ENCODE measurements at regions not wholly inside any gene's neighbourhood (a gene's known extent, or its start where the extent isn't known, plus 50 kb on each side); places are given as distances from the start of the nearest gene placed in this dataset.
"Not testable (repeated sequence)": the region's sequence is repeated elsewhere in the genome, so short reads cannot be mapped to it uniquely, and the experiment has no call there.

DNA sequence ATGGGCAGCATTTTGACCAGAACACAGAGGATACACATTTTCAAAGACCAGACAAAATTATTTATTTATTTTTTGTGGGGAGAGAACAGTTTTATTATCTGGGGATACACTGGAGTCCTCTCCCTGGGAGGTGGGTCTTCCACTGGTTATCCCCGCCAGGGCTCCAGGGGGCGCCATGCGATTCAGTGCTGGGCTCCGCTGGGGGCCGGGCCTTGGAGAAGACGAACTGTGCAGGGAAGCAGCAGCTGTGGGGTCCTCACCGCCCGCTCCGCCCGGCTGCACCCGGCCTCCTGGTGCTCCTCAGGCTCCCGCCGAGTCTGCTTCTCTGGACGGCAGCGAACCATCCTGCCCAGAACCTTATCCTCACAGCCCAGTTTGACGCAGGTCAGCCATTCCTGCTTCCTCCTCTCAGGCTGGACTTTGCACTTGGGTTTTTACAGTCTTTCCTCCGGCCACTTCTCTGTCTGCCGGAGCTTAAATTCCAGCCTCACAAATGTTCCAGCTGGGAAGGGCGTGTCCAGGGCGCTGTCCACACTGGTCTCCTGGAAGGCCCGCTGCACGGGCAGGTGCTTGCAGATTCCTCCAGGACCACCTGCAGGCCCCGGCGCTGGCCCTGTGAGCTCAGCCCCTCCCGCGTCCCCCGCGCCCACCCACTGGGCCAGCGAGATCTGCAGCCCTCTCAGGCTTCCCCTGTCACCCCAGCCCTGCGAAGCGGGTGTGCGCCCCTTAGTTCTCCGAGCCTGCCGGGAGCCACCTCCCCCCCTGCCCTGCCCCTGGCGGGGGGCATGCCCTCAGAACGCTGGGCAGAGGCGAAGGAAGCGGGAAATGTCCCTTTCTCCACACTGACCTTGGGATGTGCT, 1830.0 kb upstream of the DEFB115 start:
- no peak for DNase-seq (ENCODE audit: low spot score)

DNA sequence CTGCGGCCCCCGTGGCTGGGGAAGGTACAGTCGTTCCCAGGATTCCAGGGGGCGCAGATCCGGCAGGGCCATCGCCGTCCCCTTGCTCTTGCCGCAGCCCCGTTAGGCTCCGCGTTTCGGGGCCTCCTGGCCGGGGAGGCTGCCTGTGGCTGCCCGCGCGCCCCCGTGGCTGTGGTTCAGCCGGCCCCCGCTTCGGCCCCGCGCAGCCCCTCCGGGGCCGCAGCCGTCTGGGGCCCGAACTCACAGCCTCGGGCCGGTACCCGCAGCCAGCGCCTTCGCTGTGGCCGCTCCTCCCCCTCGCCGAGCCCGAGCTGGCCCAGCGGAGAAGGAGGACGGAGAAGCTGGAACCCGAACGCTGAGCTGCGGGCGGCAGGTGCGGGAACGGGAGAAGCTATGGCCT, 1826.9 kb upstream of the DEFB115 start:
- DNase-seq (ENCODE audit: low spot score) = no peak

DNA sequence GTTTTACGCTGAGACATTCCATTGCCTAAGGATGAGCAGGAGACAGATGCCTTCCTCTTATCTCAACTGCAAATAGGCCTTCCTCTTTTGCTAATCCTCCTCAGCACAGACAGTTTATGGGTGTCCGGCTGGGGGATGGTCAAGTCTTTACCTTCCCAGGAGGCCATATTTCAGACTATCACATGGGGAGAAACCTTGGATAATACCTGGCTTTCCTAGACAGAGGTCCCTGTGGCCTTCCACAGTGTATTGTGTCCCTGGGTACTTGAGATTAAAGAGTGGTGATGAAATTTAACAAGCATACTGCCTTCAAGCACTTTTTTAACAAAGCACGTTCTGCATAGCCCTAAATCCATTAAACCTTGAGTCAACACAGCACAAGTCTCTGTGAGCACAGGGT, 1816.7 kb upstream of the DEFB115 start:
- not testable (repeated sequence) for DNase-seq (ENCODE audit: low spot score)

DNA sequence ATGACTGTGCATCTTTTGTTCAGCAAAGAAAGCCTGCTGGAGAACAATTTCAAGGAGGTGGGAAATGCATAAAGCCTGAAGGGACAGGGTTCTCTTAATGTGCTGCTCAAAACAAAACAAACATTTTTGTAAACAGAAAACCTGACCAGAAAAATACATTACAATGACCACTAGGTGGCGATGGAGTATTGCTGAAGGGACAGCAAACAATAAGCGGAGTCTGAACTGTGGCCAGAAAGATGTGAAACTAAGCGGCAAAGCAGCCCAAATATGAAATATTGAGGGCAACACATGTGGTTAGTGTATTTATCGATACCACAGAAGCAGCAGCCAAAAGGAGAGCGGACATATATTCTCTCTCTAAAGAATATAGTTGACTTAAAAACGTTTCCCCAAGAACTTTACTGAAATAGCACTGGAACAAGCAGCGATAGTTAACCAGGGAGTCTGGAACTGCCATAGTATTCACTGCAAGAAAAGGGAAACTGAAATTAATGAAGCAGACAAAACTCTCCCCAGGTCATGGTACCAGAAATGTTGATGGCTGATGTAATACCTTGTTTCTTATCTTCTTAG, 1814.2 kb upstream of the DEFB115 start:
- DNase-seq (ENCODE audit: low spot score) = peak; percentile 82

DNA sequence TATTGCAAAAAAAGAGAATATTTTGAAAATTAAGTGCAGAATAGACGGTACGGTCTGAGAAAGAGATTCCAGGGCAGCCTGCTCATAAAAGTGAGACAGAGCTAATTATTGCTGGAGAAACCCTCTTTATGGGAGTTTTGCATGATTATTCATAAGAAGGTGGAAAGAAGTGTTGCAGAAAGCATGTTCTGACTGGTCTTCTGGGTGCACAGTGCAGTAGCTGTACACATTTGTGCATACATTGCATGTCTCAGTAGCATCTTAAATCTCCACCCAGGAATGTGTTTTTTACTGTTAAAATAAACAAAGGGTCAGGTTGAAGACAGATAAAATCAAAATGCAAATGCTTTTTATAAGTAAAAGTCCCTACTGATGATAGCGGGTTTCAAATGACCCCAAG, 1813.6 kb upstream of the DEFB115 start:
- DNase-seq (ENCODE audit: low spot score) = no peak

DNA sequence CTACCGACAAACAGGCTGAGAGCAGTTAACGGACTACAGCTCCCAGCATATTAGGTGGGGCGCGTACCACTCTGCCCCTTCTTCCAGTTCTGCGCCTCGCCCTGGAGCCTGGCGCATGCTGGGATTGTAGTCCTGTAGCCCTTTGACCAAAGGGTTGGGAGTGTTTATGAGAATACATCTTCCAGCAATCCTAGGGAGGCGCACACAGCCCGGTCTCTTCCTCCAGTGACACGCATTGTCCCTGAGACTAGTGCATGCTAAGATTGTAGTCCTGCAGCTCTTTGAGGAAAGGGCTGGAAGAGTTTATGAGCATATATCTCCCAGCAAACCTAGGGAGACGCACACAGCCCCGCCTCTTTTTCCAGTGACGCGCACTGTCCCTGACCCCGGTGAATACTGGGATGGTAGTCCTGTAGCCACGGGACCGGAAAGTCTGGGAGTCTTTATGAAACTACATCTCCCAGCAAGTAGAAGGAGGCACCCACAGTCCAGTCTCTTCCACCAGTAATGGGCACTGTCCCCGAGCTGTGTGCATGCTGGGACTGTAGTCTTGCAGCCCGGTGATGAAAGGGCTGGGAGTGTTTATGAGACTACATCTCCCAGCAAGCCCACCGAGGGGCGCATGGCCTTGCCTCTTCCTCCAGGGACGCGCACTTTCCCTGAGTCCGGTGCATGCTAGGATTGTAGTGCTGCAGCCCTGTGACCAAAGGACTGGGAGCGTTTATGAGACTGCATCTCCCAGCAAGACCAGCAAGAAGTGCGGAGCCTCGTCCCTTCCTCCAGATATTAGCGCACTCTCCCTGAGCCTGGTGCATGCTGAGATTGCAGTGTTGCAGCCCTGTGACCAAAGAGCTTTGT, 1812.2 kb upstream of the DEFB115 start:
- peak; percentile 83 for DNase-seq (ENCODE audit: low spot score)

DNA sequence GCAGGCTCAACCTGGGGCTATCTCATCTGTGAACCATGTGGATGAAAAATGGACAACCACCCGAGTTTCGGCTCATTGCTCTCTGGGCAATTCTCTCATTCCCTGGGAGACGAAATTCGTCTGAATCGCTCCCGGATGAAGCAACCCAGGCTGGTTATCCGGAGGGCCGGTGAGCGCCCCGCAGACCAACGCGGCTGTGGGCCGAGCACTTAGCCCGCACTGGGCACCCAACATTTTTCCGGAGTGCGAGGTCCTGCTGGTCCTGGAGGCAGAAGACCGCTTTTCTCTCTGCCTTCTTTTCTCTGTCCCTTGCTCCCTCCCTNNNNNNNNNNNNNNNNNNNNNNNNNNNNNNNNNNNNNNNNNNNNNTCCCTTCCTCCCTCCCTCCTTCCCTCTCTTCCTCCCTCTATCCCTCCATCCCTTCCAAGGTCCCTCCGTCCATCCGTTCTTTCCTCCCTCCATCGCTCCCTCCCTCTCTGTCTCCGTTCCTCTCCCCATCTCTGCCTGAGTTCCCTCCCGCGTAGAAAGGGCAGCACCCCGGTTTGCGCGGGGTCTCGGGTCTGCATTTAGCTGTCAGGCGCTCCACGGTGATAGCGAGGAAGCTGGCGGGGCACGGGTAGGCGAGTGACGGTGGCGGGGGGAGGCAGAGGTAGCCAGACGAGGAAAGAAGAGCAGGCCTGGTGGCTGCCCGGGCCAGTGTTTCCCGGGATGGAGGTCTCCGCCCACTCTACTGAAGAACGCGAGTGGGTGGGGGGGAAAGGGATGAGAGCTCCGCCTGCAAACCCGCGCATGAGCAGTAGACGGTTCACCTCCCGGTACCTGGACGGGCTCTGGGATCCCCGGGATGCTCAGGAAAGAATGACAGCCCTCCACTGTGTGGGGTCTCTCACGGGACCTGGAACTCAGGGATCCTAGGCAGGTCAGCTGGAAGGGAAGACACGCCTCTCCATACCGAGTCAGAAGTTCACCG, 1809.7 kb upstream of the DEFB115 start:
- not testable (repeated sequence) for DNase-seq (ENCODE audit: low spot score)

DNA sequence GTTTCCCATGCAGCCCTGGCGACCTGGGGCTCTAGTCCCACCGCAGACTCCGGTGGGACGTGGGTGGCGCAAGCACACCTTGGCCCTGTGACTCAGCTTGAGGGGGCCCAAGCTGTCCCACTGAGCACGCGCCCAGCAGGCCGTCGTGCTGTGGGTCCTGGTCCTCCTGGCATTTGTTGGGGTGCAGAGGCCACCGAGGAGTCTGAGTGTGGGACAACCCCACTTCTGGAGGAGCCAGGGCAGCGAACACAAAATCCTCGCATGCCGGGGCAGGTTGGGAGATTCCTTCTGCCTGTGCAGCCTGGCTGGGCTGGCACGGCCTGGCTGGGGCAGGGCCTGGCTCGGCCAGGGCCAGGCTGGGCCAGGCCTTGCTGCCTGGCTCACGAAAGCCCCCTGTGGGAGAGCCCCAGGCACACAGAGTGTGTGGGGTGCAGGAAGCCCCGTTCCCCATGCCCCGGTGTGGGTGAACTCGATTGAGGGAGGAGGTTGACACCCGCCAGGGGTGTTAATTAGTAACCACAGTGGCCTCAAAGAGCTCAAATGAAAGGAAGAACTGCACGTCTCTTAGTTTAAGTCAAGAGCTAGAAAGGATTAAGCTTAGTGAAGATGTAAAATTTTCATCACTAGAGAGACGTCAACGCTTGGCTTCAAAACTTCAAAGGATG, 1808.5 kb upstream of the DEFB115 start:
- no peak for DNase-seq (ENCODE audit: low spot score)

DNA sequence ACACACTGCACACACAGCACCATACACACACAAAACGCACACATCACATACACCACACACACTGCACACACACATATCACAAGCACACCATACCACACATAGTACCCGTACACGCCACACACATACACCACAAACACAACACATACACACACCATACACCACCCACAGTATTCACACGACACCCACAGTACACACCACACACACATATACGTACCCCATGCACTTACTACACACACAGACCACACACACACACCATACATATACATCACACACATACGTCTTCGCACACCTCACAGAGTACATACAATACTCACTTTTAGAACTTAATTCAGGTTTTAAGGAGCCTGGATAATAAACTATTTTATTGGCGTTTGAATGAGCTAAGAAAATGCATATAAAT, 1805.3 kb upstream of the DEFB115 start:
- no peak for DNase-seq (ENCODE audit: low spot score)

DNA sequence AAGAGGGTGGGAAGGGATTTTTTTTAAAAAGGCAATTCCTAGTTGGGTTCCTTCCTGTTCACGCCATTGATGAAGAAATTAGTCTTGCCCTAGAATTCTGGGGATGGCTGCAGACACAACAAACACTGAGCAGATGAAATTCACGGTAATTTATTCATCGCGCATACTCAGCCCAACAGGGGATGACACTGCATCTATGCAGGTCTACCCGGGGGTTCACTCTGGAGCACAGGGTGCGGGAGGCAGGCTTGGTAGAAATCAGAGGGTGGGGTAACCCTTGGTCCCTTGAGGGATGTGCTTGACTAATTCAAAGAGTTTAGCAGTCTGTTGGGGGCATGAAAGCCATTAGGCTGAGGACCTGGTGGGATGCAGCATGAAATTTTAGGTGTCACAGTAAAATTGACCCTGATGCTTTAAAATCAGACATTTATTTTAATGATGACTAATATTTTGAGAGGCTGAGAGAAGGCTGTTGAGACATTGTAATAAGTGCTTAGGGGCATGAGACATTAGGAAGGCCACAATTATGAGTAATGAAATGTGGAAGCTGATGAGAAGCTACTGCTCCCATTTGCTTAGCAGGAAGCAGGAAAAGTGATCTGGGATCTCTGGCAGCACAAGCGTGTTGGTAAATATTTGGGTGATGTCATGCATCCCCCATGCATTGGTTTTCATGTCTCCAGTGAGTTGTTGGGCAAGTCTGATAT, 1800.3 kb upstream of the DEFB115 start:
- DNase-seq (ENCODE audit: low spot score) = not testable (repeated sequence)

DNA sequence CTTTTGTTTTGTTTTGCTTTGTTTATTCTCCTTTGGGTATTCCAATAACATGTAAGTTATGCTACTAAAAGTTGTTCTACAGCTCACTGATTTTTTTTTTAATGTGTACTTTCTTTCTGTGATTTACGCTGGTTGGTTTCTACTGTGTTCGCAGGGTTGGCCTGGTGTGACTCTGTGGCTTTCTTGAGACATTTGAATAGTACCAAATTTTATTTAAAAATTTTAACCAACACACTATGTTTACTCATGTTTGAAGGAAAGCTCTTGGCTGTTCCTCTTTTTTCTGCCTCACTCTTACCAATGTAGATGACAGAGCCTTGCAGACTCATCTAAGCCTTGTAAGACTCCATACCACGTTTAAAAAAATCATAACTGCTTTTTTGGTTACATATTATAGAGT, 1784.9 kb upstream of the DEFB115 start:
- DNase-seq (ENCODE audit: low spot score) = no peak

DNA sequence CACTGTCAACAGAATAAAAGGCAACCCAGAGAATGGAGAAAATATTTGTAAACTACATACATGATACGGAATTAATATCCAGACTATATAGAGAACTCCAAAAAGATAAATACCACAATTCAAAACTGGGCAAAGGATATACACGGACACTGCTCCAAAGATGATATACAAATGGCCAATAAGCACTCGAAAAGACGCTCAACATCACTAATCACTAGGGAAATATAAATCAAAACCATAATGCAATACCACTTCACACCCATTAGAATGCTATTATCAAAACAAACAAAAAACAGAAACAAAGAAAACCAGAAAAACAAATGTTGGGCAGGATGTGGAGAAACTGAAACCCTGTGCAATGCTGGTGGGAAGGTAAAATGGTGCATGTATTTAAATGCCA, 1764.6 kb upstream of the DEFB115 start:
- DNase-seq (ENCODE audit: low spot score) = not testable (repeated sequence)

DNA sequence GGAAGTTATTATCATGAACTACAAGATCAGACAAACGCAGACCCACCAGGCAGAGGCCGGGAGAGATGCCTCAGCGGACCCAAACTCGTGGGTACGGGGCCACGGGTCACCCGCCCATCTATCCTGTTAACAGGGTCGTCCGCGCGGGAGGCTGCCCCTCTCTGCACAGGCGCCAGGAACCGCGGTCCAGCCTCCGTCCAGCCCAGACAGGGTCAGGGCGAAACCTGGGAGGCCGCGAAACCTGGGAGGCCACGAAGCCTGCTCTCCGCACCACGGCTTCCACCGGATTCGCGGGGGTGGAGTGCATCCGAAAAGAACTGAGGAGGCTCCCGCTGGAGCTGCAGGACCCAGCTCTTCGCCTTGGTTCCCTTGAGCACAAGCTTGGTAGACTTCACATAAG, 1760.7 kb upstream of the DEFB115 start:
- DNase-seq (ENCODE audit: low spot score) = not testable (repeated sequence)

DNA sequence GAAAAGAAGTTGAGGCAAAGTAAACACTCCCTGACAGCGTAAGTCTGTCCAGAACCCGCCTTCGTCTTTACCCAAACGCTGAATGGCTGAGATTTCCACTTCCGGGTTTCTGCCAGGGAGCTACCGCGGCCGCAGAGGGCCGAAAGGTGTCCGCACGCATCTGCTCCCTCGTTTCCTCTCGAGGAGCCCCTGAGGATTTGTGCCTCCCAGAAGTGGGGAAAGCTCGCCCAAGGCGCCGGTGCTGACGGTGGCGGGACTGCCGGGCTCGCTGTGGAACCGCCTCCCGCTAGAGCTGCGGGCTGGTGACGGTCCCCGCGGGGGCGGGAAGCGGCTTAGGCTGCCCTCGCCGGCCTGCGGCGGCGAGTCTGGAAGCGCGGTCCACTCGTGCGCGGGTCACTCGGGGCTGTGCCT, 1760.2 kb upstream of the DEFB115 start:
- no peak for DNase-seq (ENCODE audit: low spot score)

DNA sequence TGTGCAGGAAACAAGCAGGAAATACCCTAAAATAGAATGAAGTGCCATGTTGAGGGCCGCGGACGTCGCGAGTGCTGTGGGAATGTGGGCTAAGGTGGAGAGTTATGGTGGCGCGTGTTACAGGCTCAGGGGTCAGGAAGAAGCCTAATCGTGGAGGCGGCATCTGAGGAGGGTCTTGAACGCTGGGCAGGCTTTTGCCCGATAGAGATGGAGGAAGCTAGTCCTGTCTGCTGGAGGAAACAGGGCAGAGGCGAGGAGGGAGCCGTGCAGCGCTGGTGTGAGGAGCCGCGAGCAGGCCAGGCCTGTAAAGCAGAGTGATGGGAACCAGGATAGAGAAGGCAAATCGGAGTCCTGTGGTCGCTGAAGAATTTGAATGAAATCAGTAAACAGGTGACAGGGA, 1759.8 kb upstream of the DEFB115 start:
- DNase-seq (ENCODE audit: low spot score) = not testable (repeated sequence)

DNA sequence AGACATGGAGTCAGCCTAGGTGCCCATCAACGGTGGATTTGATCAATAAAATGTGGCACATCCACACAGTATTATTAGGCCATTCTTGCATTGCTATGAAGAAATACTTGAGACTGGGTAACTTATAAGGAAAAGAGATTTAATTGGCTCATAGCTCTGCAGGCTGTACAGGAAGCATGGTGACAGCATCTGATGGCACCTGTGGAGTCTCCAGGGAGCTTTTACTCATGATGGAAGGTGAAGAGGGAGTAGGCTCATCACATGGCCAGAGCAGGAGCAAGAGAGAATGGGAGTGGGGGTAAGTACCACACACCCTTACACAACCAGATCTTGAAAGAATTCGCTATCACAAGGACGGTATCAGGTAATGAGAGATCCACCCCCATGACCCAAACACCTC, 1756.7 kb upstream of the DEFB115 start:
- not testable (repeated sequence) for DNase-seq (ENCODE audit: low spot score)

DNA sequence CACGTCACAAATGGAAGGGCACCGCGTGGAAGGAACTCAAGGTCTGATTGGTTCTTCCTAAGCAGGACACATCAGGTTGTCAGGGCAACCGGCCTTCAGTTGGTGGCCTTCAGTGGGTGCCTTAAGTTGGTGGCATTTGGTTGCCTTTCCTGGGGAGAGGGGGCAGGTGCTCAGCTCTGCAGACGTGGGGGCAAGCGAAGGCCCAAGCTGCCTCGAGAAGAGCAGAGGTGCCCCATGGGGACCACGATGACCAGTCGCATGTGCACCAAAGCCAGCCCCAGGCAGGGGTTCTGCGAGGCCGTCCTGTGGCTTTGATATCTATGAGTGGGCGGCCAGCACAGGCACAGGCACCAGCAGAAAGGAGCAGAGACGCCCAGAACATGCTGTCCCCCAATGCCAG, 1742.8 kb upstream of the DEFB115 start:
- not testable (repeated sequence) for DNase-seq (ENCODE audit: low spot score)

DNA sequence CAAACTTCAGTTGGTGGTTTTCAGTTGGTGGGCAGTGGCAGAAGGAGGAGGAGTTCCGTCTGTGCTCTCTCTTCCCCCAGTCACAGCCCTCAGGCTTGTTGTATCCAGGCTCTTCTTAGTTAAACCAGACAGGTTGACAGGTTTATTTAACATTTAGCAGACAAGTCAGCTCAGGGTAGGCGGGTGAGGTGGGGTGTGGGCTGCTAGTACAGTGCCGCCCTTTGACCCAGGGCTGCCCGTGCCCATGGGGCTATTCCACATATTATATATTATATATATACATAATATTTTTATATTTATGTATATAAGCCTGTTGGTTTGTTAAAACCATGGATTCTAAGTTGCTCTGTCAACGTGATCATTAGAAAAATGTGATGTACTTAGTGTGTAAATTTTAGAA, 1740.6 kb upstream of the DEFB115 start:
- DNase-seq (ENCODE audit: low spot score) = not testable (repeated sequence)

DNA sequence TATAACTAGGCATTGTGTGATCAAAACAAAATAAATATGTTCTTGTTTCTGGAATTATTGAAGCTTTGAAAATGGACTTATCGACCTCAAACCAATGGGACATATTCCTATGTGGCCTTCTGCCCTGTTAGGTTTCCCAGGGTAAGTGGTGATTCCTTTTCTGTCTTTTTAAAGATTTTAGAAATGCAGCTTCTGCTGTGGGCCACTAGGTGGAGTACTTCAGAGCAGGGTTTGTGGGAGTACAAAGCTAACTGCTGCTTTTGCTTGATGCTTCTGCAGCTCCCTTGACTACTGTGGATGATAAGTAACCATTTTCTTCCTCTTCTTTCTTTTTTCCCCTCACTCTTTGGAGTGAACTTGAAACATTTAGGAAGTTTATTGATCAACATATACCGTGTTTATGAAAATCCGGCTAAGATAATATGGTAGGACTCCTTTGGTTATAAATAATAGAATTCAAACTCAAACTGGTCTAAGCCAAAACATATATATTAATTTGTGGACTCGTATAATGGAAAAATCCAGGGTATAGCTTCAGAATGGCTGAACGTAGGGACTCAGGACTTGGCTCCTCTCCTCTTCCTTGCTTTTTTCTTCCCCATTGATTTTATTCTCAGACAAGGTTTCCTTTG, 1737.7 kb upstream of the DEFB115 start:
- not testable (repeated sequence) for DNase-seq (ENCODE audit: low spot score)

Data from Ammon's horn (tissue), 1 donor.